ENCODE measurements at regions not wholly inside any gene's neighbourhood (a gene's known extent, or its start where the extent isn't known, plus 50 kb on each side); places are given as distances from the start of the nearest gene placed in this dataset.

DNA sequence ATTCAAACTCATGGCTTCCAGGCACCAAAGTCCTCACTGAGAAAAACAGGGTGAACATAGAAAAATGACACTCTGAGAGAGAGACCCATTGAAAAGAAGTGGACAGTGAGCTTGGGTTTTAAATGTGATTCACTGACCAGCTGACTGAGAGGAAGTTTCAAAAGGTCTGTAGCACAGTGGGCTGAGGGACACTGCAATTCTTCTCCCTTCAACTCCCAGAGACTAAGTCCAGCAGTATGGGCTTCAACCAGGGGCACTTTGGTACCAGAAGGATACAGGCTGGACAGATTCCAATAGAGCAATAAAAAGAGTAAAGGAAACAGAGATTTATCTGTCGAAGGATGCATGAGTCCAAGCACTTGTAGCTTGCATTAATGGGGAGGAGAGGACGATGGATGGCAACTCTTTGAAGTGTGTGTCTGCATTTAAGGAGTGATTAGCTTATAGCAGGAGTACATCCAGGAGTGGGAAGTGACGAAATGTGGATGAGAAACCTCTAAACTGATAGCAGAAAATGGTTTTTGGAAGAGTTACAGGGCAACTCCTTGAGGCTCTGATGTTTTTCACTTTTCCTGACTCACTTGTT is 117.0 kb upstream of the ANKRD55 start:
- DNase-seq (ENCODE audit: low read depth), result peak; percentile 16

DNA sequence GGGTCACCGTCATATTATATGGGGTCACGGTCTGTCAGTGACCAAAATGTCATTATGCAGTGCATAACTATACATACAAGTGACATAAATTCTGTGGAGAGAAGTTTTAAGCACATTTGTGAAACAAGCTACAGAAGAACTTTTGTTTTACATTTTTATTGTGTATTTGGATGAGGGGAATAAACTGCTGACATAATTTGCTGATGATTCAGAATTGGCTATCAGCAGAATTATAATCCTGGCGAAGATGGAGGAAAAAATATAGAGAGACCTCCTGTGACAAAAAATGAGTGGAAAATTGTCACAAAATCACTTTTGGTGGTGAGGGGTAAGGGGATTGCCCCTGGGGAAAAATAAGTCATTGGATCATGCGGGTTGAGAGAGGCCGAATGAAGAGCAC is 116.3 kb upstream of the ANKRD55 start:
- no peak for DNase-seq (ENCODE audit: low read depth)

DNA sequence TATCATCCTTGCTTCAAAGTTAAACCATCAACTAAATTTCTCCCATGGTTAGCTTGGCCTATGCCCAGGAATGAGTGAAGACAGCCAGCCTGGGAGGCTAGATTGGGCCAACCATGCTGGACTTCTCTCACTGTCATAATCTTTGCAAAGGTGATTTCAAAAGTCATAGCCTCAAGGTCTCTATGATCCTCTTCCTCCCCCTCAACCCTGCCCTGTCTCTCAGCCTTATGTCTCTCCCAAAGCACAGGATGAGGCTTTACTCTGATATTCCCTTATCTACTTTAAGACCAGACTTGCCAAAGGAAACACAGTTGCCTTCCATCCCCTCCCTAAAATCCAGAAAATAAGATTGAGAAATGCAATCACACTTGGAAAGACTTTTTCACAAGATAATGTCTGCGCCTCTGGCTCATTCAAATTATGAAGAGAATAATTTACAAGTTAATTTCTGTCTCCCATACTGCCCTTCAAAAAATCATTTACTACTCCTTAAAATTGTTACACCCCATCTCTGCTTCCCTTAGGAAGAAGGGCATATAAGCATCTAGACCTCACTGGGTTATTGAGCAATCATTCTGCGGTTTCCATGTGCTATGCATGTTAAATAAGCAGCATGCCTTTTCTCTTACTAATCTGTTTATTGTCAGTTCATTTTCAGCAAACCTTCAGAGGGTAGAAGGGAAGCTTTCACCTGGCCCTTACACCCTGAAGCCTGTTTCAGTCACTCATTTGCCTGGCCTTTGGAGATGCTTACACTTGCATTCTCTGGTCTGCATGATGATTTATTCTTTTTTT is 113.8 kb upstream of the ANKRD55 start:
- DNase-seq (ENCODE audit: low read depth), result peak; percentile 100

DNA sequence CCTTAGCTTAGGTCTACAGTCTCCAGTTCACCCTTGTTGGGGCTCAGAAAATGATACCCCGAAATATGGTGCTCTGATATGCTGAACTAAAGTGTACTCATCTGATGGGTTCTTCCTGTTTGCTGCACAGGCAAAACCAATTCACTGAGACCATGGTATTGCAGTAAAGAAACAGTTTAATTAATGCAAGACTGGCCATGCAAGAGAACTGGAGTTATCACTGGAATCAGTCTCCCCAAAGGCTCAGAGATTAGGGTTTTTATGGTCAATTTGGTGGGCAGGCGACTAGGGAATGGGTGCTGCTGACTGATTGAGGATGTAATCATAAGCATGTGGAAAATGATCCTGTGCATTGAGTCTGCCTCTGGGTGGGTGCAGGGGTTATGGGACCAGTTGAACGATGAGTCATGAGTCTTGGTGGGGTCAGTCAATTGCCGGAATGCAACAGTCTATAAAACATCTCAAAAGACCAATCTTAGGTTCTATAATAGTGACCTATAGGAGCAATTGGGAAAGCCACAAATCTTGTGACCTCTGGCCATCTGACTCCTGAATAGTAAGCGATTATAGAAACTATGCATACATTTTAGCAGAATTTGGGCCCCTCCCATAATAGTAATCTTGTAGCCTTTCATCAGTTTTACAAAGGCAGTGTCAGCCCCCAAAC is 113.0 kb upstream of the ANKRD55 start:
- no peak for DNase-seq (ENCODE audit: low read depth)

DNA sequence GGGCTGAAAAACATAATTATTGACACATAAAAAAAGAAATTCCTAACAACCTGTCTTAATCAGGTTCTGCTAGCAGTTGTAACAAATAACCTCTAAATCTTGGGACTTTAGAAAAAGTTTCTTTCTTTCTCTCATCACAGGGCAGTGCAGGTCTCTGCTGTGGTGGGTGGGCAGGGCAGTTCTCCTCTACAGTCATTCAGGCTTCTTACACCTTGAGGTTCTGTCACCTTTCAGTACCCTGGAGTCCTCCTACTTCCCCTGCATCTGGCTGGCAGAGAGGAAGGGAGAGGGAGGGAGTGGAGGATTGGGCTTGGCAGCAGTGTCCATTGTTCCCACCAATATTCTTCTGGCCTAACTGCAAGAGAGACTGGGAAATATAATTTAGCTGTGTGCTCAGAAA is 112.2 kb upstream of the ANKRD55 start:
- no peak for DNase-seq (ENCODE audit: low read depth)

DNA sequence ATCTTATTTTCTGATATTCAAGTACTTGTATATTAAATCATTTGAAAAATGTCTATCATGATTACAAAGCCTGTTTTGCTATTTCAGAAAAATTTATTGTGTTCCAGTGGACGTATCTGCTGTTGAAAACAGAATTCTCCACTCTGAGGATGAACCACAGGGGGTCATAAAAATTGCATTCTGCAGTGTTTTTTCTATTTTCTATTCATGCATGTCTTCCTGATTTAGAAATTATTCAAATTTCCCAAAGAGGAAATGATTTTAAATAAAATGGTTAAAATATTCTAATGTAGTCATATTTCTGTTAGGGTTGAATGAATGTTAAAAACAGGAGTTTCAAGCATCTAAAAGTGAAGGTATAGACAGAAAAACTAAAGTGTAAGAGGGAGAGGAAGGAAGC is 111.5 kb upstream of the ANKRD55 start:
- no peak for DNase-seq (ENCODE audit: low read depth)

DNA sequence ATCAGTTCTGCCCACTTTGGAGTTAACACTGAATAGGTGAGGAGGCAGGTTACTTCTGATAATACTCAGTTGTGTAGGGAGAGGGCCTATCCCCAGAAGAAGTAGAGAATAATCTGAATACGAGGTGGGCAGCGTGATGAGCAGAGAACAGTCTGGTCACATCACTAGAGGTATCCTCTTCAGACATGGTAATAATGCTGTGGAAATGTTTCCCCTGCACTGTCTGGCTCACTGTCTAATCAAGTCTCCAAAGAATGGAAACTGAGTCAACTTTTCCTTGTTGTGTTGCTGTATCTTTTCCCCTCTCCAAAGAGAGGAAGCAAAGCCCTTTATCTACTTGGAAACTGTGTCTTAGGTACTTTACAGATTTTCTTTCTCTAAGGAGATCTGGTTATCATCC is 110.9 kb upstream of the ANKRD55 start:
- DNase-seq (ENCODE audit: low read depth), result no peak

DNA sequence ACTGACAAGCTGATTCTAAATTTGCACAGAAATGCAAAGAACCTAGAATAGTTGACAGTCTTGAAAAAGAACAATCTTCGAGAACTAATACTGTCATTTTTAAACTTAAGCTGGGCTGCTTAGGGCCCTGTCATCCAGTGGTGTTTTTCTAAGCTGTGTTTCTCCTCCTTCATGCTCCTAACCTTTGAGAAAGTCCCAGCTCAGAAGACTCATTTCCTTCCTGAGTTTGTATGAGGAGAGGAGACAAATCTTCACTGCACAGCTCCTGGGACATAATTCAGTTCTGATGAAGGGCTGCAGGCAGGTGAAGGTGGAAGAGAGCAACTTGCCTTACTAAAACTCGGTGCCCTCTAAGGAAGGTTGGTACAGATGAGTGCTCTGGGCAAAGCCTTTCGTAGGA is 109.5 kb upstream of the ANKRD55 start:
- no peak for DNase-seq (ENCODE audit: low read depth)

DNA sequence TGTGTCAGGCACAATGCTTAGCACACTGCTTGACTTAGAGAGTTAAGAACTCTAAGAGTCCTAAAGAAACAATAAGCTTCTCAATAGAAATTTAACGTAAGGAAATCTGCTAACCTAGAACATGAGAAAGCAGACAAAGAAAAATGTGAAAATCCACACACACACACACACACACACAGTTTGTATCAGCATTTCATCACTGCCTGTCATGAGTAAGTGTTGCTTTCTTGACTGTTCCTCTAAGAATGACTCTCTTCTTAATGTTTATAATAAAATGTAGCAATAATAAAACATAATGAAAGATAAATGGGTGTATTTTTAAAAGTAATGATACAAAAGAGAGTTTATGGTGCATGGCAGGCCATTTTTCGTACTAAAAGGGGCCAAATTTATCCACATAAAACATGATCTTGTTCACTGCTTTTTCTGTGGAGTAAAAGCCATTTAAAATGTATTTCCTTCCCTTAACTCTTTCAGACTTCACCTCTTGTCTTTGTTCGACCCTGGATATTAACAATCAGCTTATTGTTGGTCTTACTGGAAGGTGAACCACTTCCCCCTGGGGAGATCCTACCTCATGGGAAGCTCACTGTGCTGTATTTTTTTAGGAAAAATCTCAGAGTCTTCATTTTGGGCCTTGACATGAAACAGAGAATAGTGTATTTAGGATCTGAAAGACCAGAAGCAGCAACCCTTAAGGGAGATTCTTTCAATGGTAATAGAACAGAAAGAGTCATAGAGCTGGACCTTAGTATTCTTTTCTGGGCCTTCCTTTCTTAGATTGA is 107.3 kb upstream of the ANKRD55 start:
- no peak for DNase-seq (ENCODE audit: low read depth)

DNA sequence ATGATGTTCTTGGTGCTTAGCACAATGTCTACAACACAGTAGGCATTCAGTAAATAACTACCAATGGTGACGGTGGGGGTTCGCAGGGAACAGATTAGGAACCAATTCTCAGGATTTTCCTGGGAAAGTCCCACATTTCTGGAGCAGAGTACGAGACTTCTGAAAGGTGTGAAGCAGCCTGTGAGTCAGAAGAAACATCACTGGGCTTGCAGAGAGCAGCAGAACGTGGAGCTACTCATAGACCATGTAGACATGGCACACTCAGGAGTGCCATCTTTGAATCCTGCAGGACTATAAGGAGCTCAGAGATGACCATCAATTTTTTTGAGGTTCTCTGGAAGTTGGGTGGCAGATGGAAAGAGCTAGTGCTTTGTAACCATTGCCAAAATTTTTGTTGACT is 106.6 kb upstream of the ANKRD55 start:
- no peak for DNase-seq (ENCODE audit: low read depth)

DNA sequence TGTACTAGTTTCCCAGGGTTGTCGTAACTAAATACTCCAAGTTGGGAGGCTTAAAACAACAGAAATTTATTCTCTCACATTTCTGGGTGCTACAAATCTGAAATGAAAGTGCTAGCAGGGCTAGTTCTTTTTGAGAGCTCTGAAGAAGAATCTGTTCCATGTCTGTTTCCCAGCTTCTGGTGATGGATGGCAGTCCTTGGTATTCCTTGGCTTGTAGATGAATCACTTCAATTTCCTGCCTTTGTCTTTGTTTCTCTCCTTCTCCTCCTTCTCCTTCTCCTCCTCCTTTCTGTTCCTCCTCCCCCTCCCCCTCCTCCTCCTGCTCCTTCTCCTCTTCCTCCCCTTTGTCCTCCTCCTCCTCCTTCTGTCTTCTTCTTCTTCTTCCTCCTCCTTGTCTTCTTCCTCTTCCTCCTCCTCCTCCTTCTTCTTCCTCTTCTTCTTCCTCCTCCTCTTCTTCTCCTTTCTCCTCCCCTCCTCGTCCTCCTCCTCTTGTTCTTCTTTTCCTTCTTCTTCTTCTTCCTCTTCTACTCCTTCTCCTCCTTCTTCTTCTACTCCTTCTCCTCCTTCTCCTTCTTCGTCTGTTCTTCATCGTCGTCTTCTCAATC is 104.7 kb upstream of the ANKRD55 start:
- no peak for DNase-seq (ENCODE audit: low read depth)

DNA sequence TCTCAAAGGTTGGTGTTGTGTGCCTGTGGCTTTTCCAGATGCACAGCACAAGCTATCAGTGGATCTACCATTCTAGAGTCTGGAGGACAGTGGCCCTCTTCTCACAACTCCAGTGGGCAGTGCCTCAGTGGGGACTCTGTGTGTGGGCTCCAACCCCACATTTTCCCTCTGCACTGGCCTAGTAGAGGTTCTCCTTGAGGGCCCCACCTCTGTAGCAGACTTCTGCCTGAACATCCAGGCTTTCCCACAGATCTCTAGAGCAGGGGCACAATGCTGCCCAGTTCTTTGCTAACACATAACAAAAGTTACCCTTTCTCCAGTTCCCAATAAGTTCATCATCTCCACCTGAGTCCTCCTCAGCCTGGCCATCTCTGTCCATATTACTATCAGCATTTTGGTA is 102.1 kb upstream of the ANKRD55 start:
- DNase-seq (ENCODE audit: low read depth), result no peak

DNA sequence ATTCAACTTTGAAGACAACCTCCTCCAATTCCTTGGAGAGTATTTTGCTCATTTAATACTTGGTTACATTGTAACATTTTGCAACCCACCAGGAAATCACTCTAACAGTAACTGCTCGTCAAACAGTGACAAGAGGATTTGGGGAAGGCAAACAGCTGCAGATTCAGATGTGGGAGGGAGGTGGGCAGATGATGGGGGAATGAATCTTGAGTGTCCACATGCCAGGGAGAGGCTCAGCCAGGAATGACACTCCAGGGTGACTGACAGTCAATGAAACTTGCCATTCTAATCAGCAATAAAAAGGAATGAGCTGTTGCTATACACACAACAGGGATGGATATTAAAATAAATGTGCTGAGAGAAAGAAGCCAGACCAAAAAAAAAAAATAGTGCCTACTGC is 97.7 kb upstream of the ANKRD55 start:
- no peak for DNase-seq (ENCODE audit: low read depth)

DNA sequence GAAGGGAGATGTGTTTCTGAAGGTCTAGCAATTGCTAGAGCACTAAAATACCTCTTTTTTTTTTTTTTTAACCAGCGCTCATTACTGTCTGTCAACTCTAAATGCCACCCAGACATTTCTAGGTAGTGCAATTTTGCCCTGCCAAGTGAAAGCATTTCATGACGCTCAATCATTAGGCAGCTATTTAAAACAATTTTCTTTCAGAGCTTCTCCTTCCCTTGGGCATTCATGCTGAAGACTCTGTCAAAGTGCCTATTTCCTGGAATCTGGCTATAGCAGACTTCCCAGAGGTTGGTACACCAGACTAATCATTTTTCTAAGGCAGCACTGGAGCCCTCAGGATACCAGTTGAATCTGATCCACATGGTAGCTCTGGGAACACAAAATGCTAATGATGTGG is 97.0 kb upstream of the ANKRD55 start:
- DNase-seq (ENCODE audit: low read depth), result peak; percentile 81

DNA sequence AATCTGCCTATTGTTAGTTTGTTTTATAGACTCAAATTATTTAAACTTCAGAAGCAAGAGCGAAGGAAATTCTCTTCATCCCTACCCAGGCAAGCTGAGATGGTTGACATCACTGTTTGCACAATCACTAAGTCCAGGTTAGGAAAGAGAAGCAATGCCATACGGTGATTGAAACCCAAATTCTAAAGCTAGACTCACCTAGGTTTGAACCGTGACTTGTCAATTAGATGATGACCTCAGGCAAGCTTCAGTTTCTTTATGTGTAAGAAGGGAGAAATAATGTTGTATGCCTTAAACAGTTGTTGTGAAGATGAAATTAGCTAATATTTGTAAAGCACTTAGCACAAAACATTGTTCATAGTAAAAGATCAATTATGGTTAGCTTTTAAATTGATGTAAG is 96.5 kb upstream of the ANKRD55 start:
- DNase-seq (ENCODE audit: low read depth), result no peak

DNA sequence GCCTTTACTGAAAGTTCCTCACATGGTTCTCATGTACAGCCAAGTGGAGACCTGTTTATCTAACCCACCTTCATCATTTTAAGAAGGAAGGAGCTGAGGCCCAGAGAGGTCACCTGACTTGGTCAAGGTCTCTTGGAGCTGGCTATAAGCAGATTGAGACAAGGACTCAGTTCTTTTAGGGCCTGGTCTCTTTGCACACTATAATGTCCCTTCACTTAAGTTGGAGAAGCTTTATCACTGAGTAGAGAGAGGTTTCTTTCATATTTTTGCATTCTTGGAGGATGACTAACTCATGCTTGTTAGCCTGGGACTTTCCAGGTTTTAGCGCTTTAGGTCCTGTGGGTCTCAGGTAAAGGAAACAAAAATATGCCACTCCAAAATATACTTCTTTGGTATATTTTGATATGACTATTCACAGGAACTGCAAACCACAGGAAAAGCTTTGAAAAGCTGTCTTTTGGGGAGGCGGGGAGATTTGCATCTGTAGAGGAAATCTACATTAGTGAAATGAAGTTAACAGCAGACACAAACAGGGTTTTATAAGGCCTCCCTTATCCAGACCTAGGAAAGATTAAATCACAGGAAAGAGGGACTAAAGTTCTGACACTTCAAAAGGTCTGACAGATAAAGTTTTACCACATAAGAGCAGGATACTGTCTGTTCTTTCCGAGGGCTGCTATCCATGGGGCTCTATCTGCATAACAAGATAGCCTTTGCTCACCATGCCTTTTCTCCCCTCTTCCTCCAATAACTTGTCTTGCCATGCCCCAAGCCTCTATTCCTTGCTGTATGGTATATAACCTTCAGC is 95.8 kb upstream of the ANKRD55 start:
- peak; percentile 91 for DNase-seq (ENCODE audit: low read depth)

DNA sequence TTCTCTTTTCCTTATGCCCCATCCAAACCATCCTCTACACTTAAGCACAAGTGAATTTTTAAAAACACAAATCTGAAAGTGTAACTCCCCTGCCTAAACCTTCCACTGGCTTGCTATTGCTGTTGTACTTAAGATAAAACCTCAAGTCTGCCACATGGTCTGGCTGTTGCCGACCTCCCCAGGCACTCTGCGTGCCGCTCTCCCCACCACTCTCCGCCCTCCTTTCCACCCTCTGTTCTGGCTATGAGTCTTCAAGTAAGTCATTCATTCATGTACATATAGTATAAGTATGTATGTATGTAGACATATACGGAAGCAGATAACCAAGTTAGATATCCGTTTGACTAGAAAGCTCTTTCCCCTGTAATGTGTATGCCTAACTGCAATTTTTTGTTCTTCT is 94.7 kb upstream of the ANKRD55 start:
- no peak for DNase-seq (ENCODE audit: low read depth)

DNA sequence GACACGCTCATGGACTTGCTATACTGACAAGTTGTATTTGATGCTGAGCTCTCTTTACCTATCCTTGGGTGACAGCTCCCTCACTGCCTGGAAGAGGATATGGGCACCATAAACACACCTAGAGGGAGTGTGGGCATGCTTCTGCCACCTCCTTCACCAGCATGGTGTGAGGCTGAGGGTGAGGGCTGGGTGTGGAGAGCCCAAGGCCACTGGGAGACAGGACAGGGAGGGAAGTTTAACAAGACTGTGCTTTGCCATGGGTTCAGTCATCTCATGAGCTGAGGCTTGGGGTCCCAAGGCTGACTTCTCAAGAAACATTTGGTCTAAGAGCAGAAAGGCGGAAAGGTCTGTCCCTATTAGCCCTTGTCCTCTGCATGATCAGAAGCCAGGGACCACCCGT is 93.6 kb upstream of the ANKRD55 start:
- no peak for DNase-seq (ENCODE audit: low read depth)

DNA sequence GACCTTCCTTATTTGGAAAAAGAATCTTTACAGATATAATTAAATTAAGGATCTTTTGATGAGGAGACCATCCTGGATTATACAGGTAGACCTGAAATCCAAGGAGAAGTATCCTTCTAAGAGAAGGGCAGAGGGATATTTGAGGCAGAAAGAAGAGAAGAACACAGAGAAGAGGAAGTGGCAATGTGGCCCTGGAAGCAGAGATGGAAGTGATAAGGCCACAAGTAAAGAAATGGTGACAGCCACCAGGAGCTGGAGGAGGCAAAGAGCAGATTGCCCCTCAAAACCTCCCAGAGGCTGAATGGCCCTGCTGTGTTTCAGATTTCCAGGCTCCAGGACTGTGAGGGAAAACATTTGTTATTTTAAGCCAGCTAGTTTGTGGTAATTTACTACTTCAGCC is 93.0 kb upstream of the ANKRD55 start:
- DNase-seq (ENCODE audit: low read depth), result no peak

DNA sequence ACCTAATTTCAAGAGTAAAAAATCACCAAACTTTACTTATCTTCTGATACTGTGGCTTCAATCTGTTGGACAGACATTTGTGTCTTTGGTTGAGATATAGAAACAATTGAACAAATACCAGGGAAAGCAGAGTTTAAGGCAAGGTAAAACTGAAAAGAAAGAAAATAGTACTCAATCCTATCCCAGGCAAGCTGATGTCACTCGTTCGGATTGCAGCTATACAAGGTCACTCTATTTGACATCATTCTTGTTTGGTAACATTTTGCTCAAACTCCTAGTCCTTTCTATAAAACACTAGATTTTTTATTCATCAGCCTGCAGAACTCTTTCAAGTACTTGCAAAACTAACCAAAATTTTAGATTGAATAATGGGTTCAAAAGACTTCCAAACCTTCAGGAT is 91.9 kb upstream of the ANKRD55 start:
- no peak for DNase-seq (ENCODE audit: low read depth)

DNA sequence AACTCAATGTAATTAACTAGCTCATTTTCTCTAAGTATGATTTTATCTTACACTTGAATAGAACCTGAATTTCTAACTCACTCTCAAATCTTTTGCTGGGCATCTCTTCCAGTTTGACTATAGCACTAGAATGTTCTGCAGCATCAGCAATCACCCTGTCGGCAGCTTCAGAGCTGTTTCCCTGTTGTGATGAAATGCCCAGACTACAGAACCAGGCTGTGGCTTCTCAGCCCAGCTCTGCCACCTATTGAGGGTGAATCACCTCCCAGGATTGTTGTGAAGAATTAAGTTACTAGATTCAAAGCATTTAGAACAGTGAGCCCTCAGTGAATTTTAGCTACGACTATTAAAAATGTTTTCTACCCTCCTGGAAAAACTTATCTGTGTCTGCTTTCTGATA is 90.4 kb upstream of the ANKRD55 start:
- peak; percentile 94 for DNase-seq (ENCODE audit: low read depth)
